Ishikawa (cell line): ENCODE measurements at regions not wholly inside any gene's neighbourhood (a gene's known extent, or its start where the extent isn't known, plus 50 kb on each side); places are given as distances from the start of the nearest gene placed in this dataset.

Experiments
- CEBPB ChIP-seq: IDR thresholded peaks from 2 replicates; pipeline ENCODE4 v1.6.1; 2012
- CREB1 ChIP-seq: IDR thresholded peaks from 2 replicates; pipeline ENCODE4 v1.6.1; 2012; ENCODE audit warnings: low read depth
- EGR1 ChIP-seq: IDR thresholded peaks from 2 replicates; pipeline ENCODE4 v1.6.1; 2012
- EP300 ChIP-seq: IDR thresholded peaks from 2 replicates; pipeline ENCODE4 v1.6.1; 2012; ENCODE audit warnings: borderline replicate concordance
- FOXM1 ChIP-seq: IDR thresholded peaks from 2 replicates; pipeline ENCODE4 v1.6.1; 2012; ENCODE audit warnings: low read depth, borderline replicate concordance
- NFIC ChIP-seq: IDR thresholded peaks from 2 replicates; pipeline ENCODE4 v1.6.1; 2012
- RAD21 ChIP-seq: IDR thresholded peaks from 2 replicates; pipeline ENCODE4 v1.6.1; 2012; ENCODE audit warnings: low read depth
- TAF1 ChIP-seq: IDR thresholded peaks from 2 replicates; pipeline ENCODE4 v1.6.1; 2012; ENCODE audit warnings: low read depth, mild to moderate bottlenecking
- TCF12 ChIP-seq: IDR thresholded peaks from 2 replicates; pipeline ENCODE4 v1.6.1; 2012; ENCODE audit warnings: low read depth
- TEAD4 ChIP-seq: IDR thresholded peaks from 2 replicates; pipeline ENCODE4 v1.6.1; 2012
- YY1 ChIP-seq: IDR thresholded peaks from 2 replicates; pipeline ENCODE4 v1.6.1; 2012; ENCODE audit warnings: low read depth
- ZBTB7A ChIP-seq: IDR thresholded peaks from 2 replicates; pipeline ENCODE4 v1.6.1; 2012; ENCODE audit warnings: low read depth
- TF ChIP-seq, protein P1 (sequence below): IDR thresholded peaks from 2 replicates; pipeline ENCODE4 v1.6.1; 2012
- TF ChIP-seq, protein P2 (sequence below): IDR thresholded peaks from 2 replicates; pipeline ENCODE4 v1.6.1; 2012; ENCODE audit warnings: low read depth, mild to moderate bottlenecking
- TF ChIP-seq, protein P3 (sequence below): IDR thresholded peaks from 2 replicates; pipeline ENCODE4 v1.6.1; 2012

DNA sequence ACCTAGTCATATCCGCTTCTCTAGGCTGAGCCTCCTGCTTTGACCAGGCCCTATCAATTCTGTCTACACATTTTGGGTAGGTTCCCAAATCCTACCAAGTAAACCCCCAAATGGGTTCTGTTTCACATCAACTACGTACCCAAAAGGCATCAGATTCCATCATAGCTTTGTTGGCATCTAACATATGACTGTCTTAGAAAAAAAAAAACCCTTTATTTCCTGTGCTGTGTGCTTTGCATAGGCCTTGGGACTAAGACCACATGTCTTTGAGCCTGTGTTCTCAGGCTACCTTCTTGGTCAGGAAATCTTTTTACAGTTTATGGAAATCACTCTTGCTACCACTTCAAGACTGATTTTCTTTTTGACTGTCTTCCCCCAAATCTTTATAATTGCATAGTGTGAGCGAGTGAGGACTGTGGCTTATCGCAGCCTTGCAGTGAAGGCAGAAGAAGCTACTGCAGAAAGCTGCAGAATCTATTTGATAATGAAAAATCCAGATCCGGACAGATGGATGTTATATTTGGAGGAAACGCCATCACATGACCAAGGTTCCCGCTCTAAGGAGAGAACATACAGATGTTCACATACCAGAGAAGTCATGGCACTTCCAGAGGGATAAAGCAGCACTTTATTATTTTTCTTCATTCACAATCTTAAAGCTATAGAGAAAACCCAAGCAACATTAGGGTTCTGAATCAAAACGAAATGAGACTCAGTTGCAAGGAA, 111.2 kb downstream of the EOMES start:
- TF ChIP-seq NFIC (no peak), RAD21 (no peak)

DNA sequence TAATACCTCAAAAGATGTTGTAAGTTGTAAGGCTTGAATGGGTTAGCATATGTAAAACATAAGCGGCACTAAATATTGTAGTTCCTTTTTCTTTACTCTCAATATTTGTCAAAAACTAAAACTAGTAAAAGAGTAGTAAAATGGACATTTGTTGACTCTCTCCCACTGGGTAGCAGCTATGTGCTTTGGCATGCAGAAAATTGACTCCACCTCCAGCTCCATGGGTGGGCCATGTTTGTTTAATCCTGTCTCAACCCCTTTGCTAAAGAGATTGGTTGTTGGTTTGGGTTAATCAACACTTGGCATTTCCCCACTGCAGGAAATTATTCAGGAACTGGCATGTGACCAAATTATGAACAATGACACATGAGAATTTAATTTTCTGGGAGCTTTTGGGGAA, 114.8 kb downstream of the EOMES start:
- TF ChIP-seq TEAD4: peak; percentile 75
- no peak for TF ChIP-seq TAF1
- no peak for TF ChIP-seq FOXM1
- no peak for TF ChIP-seq RAD21
- TF ChIP-seq, protein P1, sequence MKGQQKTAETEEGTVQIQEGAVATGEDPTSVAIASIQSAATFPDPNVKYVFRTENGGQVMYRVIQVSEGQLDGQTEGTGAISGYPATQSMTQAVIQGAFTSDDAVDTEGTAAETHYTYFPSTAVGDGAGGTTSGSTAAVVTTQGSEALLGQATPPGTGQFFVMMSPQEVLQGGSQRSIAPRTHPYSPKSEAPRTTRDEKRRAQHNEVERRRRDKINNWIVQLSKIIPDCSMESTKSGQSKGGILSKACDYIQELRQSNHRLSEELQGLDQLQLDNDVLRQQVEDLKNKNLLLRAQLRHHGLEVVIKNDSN: 0 out of 2 replicates have a peak, but pooled peaks have one; percentile 9
- peak; percentile 84 for TF ChIP-seq NFIC
- TF ChIP-seq, protein P2, sequence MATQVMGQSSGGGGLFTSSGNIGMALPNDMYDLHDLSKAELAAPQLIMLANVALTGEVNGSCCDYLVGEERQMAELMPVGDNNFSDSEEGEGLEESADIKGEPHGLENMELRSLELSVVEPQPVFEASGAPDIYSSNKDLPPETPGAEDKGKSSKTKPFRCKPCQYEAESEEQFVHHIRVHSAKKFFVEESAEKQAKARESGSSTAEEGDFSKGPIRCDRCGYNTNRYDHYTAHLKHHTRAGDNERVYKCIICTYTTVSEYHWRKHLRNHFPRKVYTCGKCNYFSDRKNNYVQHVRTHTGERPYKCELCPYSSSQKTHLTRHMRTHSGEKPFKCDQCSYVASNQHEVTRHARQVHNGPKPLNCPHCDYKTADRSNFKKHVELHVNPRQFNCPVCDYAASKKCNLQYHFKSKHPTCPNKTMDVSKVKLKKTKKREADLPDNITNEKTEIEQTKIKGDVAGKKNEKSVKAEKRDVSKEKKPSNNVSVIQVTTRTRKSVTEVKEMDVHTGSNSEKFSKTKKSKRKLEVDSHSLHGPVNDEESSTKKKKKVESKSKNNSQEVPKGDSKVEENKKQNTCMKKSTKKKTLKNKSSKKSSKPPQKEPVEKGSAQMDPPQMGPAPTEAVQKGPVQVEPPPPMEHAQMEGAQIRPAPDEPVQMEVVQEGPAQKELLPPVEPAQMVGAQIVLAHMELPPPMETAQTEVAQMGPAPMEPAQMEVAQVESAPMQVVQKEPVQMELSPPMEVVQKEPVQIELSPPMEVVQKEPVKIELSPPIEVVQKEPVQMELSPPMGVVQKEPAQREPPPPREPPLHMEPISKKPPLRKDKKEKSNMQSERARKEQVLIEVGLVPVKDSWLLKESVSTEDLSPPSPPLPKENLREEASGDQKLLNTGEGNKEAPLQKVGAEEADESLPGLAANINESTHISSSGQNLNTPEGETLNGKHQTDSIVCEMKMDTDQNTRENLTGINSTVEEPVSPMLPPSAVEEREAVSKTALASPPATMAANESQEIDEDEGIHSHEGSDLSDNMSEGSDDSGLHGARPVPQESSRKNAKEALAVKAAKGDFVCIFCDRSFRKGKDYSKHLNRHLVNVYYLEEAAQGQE: no peak
- TF ChIP-seq CEBPB: peak; percentile 32; the same call in 1 of the 2 replicates
- 0 out of 2 replicates have a peak, but pooled peaks have one; percentile 37 for TF ChIP-seq EP300
- TF ChIP-seq, protein P3, sequence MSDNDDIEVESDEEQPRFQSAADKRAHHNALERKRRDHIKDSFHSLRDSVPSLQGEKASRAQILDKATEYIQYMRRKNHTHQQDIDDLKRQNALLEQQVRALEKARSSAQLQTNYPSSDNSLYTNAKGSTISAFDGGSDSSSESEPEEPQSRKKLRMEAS: no peak; the same call in 1 of the 2 replicates
- TF ChIP-seq CREB1: no peak
- no peak for TF ChIP-seq EGR1
- TF ChIP-seq YY1: no peak
- TF ChIP-seq TCF12: peak; percentile 37; the same call in 1 of the 2 replicates
- no peak for TF ChIP-seq ZBTB7A

DNA sequence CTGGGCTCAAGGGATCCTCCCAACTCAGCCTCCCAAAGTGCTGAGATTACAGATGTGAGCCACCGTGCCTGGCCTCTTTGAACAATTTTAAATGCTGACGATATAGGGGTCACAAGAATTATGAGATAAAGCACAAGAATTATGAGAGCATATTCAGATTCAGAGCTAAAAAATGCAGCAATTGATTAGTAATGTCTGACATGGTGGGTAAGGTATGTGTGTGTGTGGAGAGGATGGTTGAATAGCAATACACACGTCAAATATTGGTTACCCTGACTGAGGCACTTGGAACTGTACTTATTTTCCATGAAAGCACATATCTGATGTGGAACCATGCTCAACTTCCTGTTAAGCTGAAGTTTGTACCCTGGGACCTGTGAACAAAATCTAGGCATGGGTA, 115.6 kb downstream of the EOMES start:
- no peak for TF ChIP-seq CEBPB
- TF ChIP-seq TAF1: no peak
- TF ChIP-seq, protein P2: no peak
- TF ChIP-seq CREB1: no peak
- TF ChIP-seq FOXM1: no peak
- TF ChIP-seq YY1: no peak
- no peak for TF ChIP-seq EP300
- no peak for TF ChIP-seq TEAD4
- no peak for TF ChIP-seq RAD21
- no peak for TF ChIP-seq EGR1
- TF ChIP-seq NFIC: no peak

DNA sequence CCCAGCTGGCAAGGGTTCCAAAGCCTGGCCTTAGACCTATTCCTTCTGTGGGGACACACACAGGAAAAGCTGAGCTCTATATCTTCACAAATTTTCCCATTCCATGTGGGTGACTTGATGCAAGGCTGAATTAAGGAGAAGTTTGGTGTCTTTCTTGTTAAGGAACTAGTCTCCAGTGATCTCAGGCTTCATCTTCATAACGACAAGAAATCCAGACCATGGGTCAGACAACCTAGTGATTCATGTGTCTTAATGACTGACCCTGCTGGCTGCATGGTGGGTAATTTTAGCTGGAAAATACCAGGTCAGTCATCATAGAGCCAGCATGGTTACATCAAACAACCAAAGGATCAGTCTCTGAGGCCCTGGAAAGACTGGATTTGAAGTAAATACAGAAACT, 112.7 kb upstream of the SLC4A7 start:
- TF ChIP-seq, protein P1: no peak
- TF ChIP-seq EP300: no peak
- TF ChIP-seq FOXM1: no peak
- no peak for TF ChIP-seq TCF12
- no peak for TF ChIP-seq NFIC
- TF ChIP-seq CEBPB: no peak
- no peak for TF ChIP-seq ZBTB7A
- TF ChIP-seq CREB1: no peak
- TF ChIP-seq EGR1: no peak
- TF ChIP-seq, protein P3: no peak

DNA sequence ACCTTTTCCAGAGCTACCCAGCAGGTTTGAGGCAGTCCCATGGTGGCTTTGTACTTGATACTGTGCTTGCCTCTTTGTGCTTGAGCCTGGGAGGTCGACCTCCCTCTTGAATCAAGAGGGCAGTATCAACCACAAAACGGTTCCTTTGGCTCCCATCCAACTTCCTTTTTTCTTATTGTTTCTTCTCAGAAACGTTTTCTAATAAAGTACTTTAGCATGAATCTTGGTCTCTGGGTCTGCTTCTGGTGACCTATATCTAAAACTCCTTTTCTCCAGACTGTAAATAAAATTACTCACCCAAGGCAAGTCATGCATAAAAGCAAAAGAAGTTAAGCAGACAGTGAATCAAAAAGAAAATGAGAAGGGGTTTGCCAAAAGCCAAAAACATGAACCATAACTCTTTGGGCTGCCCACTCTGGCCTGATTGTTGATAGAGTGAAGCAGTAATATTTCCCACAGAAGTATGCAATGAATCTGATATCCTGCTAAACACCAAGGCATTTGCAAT, 112.2 kb upstream of the SLC4A7 start:
- TF ChIP-seq NFIC (peak; percentile 63), EP300 (peak; percentile 5; the same call in 1 of the 2 replicates)
- TF ChIP-seq, protein P1: no peak

DNA sequence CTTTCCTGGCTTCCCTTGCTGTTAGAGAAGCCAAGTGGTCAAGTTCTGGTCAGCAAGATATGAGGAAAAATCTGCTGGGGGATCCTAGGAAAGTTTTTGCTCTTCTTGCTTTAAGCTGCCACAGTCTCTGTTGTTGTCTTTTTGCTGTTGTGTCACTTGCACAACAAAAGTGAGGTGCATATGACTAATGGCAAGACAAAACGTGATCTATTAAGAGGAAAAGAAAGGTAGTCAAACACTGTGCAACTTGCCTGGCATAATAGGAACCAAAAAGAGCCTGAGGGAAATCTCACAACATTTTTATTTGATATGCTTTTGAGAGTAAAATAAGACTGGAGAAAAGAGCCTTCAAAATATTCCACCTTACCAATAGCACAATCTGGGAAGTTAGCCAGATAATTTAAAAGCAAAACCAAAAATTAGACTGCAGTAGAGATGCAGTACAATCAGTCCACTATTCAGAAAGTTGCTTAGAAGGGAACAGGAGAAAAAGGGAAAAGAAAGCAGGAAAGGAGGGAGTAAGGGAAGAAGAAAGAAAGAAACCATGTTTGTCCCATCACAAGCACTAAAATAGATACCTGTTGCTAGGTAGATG, 110.0 kb upstream of the SLC4A7 start:
- TF ChIP-seq TAF1 (no peak), EGR1 (no peak), RAD21 (no peak), CREB1 (no peak), TCF12 (no peak), NFIC (no peak), YY1 (no peak), ZBTB7A (no peak), EP300 (no peak), CEBPB (no peak)
- TF ChIP-seq, protein P1: no peak
- TF ChIP-seq, protein P2: no peak
